SK-N-DZ (cell line): ENCODE measurements at regions not wholly inside any gene's neighbourhood (a gene's known extent, or its start where the extent isn't known, plus 50 kb on each side); places are given as distances from the start of the nearest gene placed in this dataset.

Experiments
- DNase-seq: peaks from one replicate; pipeline ENCODE4 v3.0.0-alpha.2; 2015; ENCODE audit warnings: low spot score

DNA sequence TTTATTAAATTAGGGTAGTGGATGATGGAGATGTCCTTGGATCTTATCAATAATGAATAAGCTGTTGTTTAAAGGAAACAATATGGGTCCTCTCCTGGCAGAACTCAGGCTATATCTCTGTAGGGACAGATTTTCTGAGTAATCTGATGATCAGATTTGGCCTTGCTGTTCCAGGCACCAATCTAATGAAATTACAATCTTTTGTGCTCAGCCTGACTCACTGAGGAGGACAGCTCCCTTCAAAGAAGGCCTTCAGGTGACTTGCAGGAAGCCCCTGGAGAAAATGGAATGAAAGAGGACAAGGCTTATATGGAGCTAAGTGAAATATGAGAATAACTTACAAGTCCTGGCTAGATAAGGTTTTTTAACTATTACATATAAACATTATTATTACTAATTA is 486.4 kb upstream of the SORCS1 start:
- peak; percentile 68 for DNase-seq

DNA sequence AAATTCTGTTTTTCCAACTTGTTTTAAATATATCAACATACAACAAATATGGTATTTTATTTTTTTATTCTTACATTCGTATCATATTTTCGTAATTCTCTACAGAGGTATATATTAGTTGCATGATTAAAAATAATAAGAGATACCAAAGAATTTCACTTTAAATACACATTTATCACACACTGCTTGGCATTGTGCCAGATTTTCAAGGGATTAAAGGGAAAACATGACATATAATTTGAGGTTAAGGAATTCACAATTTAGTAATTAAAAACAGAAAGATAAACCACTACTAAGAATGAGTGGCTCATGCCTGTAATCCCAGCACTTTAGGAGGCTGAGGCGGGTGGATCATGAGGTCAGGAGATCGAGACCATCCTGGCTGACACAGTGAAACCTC is 484.7 kb upstream of the SORCS1 start:
- no peak for DNase-seq

DNA sequence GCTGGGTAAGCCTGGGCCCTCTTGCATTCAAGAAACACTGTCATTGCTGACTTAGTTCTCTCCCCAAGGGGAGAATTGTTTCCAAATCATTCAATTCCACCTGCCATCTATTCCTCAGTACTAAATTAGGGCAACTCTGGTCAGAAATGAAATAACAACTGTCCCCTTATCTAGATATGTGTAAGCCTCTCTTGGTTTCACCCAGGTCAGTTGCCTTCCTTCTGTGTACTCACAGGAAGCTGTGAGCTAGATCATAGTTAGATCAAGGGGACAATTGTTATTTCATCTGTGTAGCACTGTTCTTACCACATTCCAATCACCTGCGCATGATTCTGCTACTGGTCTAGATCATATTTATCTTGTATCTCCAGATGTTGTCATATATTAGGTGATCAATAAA is 483.0 kb upstream of the SORCS1 start:
- DNase-seq: no peak

GRCh38 chr10:107631876-107632275 is 467.4 kb upstream of the SORCS1 start:
- DNase-seq: no peak

GRCh38 chr10:107626862-107627261 is 462.4 kb upstream of the SORCS1 start:
- no peak for DNase-seq

DNA sequence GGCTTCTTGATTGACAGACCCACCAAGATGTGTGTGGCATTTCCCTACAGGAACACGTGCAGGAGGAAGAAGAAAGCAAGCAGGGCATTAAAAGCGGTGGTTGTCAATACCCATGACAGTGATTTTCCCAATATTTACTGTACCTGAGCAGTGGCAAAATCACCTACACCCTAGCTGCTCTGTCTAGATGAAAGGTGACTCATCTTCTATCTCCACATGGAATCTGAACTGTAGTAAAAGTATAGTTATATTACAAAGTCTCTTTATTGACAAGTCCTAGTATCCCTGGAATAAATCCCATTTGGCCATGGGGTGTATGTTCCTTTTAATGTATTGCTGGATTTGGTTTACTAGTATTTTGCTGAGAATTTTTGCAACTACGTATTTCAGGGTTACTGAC is 458.8 kb upstream of the SORCS1 start:
- no peak for DNase-seq

DNA sequence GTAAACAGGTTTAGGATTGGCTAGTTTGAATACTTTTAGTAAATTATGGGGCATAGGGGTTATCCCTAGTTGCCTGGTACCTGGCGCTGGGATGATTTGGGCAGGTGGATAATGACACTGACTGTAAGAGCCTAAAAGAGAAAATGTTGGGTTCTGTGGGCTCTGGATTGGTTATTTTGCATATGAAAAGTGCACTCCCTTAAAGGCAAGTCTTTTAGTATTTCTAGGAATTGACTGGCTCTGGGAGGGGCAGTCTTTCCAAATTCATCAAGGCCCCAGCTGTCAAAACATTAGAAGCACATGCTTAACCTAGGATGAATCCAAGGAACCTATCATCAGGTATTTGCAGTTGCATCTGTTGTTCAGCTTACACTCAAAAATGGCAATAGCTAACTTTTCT is 454.6 kb upstream of the SORCS1 start:
- DNase-seq: no peak

- DNase-seq: no peak
Observed at GRCh38 chr10:107618504-107618994, 454.0 kb upstream of the SORCS1 start.

- no peak for DNase-seq
Observed at GRCh38 chr10:107616463-107617410, 452.2 kb upstream of the SORCS1 start.

- no peak for DNase-seq
Observed at GRCh38 chr10:107616031-107616430, 451.5 kb upstream of the SORCS1 start.

DNA sequence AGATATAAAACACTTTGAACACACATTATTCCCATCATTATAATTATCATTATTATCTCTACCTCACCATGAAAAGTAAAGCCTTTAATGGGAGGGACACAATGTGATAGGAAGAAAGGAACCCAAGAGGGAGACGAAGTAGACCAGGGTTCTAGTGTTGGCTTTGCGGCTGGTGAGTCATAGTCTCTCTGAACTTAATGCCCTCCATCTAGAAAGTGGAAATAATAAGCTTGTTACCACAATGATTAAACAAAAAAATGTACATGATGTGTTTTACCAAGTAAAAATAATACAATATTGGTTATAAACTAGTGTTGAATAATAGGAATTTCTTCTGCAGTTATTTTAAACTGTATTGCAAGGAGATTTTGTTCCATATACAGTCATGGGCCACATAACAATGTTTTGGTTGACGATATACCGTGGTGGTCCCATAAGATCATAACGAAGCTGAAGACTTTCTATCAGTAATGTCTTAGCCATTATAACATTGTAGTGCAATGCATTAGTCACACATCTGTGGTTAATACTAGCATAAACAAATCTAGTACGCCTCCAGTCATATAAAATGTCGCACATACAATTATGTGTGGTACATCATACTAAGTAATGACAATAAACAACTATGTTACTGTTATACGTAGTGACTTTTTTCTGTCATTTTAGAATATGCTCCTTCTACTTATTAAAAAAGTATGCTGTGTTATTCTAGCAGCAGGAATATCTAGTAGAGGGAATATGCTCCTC is 450.6 kb upstream of the SORCS1 start:
- no peak for DNase-seq

DNA sequence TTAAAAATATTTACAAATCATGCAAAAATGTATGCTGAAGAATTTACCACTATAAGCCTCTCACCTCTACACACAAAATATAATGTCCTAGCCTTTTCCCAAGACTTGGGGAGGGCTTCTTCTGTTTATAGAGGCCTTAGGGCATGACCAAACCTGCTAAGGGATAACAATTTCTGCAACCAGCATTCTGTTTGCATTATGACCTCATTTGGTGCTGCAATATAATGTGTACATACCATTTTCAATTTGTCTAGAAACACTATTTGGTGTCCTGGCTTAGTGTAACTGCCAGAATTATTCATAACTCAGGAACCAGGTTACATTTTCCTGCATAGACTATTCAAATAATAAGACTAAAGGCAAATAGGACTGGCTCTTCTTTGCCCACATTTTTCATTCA is 446.6 kb upstream of the SORCS1 start:
- DNase-seq: no peak

DNA sequence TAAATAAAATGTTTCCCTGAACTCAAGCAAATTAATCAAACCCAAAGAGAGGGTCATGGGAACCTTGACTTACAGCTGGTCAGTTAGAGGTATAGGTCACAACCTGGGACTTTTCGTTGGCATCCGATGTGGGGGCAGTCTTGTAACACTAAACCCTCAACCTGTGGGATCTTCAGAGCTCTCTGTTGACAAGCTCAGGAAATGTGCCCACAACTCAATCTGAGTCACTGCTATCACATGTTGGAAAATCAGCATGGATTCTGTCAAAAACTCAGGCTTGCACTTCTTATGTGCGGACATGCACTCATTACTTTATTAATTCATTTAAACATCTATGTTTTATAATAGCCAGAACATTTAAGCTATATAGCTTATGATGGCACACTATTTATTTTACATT is 424.6 kb upstream of the SORCS1 start:
- DNase-seq: no peak

DNA sequence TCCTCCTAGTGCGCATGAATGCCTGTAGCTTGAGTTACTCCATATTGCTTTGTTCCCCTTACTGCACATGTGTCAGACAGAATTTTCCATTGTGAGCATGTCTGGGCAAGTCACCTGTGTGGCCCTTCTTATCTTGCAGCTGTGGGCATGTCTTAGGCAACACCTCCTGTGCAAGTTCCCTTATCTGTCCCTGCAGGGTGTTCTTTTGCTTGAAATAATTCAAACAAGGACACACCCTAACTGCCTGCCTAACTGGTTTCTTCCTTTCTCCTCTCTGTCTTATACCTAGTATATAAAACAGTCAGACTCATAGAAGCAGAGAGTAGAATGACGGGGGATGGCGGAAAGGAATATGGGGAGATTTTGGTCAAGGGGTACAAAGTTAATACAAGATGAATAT is 421.1 kb upstream of the SORCS1 start:
- no peak for DNase-seq

DNA sequence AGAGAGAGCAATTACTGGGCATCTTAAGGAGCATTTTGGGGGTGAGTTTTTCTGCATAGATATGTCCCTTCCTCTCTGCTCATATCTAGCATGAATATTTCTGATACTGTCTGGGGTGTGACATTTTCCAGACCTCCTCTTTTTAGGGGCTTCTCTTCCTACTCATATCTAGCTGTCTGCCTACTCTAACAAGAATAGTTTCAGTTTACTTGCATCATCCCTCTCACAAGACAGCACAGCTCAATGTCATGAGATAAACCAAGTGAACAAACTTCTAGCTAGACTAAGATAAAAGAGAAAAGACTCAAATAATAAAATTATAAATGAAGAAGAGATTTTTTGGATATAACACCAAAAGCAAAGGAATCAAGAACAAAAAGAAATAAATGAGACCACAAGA is 419.5 kb upstream of the SORCS1 start:
- DNase-seq: no peak

GRCh38 chr10:107579970-107580369 is 415.5 kb upstream of the SORCS1 start:
- DNase-seq: no peak

- no peak for DNase-seq
Observed at GRCh38 chr10:107577221-107577620, 412.7 kb upstream of the SORCS1 start.

DNA sequence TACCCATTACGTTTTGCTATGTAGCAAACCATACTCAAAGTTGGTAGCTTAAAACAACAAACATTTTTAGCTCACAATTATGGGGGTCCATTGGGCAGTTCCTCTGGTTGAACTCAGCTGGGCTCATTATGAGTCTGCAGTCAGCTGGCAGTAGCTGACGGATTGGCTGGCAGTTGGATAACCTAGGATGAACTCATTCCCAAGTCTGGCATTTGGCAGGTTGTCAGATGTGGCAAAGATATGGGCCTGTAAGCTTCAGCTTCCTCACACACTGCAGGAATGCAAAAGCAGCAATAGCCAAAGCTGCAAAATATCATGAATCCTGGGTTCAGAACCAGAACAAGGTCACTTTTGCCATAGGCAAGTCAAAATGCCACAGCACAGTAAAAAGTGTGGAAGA is 412.2 kb upstream of the SORCS1 start:
- DNase-seq: peak; percentile 20

DNA sequence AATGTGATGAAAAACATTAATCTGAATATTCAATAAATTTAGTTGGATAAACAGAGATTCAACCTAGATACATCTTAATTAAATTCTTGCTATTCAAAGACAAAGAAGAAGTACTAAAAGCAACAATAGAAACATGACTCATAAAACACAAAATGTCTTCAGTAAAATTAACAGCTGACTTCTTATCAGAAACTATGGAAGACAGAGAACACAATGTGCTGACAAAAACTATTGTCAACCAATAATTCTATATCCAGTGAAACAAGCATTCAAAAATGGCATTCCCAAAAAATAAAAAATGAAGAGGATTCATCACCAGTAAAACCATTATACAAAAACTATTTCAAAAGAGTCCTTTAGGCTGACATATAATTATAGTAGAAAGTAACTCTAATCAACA is 400.5 kb upstream of the SORCS1 start:
- DNase-seq: no peak

- no peak for DNase-seq
Observed at GRCh38 chr10:107561136-107561650, 396.7 kb upstream of the SORCS1 start.

- no peak for DNase-seq
Observed at GRCh38 chr10:107557916-107558315, 393.4 kb upstream of the SORCS1 start.

- DNase-seq: no peak
Observed at GRCh38 chr10:107554333-107554732, 389.8 kb upstream of the SORCS1 start.

DNA sequence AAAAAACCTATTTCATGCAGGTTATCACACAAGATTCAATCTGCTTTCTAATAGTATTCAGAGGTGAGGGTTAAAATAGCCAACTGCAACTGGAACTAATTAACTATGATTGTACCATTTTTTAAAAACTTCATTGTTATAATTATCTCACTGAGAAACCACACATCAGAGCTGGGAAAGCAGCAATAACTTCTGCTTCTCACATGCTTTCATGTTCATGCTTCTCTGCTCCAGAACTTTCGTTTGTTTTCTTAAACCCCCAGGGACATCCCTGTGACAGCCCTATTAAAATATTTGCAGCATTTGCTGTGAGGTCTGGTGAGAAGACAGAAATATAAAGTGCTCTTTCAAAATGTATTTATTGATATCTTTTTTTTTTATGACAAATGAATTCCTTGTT is 389.0 kb upstream of the SORCS1 start:
- no peak for DNase-seq
